ENCODE measurements at regions not wholly inside any gene's neighbourhood (a gene's known extent, or its start where the extent isn't known, plus 50 kb on each side); places are given as distances from the start of the nearest gene placed in this dataset.

GRCh38 chr4:83929550-83929949 lies 393.6 kb downstream of the GPAT3 start:
- TF ChIP-seq CTCF (conservative IDR thresholded peaks at IDR 0.05) = no peak
- no peak overlapping the region for H3K27ac ChIP-seq

- TF ChIP-seq CTCF (conservative IDR thresholded peaks at IDR 0.05) = no peak
- no peak overlapping the region for H3K27ac ChIP-seq
Observed at GRCh38 chr4:83926950-83927349, 391.0 kb downstream of the GPAT3 start.

- no peak overlapping the region for H3K27ac ChIP-seq
- no peak for TF ChIP-seq CTCF (conservative IDR thresholded peaks at IDR 0.05)
Observed at GRCh38 chr4:83923341-83923740, 387.4 kb downstream of the GPAT3 start.

GRCh38 chr4:83922402-83922801 lies 386.5 kb downstream of the GPAT3 start:
- no peak overlapping the region for H3K27ac ChIP-seq
- TF ChIP-seq CTCF (conservative IDR thresholded peaks at IDR 0.05) = no peak

GRCh38 chr4:83921124-83921523 lies 385.2 kb downstream of the GPAT3 start:
- no peak for TF ChIP-seq CTCF (conservative IDR thresholded peaks at IDR 0.05)

GRCh38 chr4:83920375-83920774 lies 384.5 kb downstream of the GPAT3 start:
- no peak for TF ChIP-seq CTCF (conservative IDR thresholded peaks at IDR 0.05)
- H3K27ac ChIP-seq = no peak overlapping the region

More at GRCh38 chr4:83921124-83921523, 385.2 kb downstream of the GPAT3 start:
- H3K27ac ChIP-seq = no peak overlapping the region

- no peak for TF ChIP-seq CTCF (conservative IDR thresholded peaks at IDR 0.05)
- H3K27ac ChIP-seq = no peak overlapping the region
Observed at GRCh38 chr4:83917572-83917971, 381.7 kb downstream of the GPAT3 start.

GRCh38 chr4:83910693-83911092 lies 374.8 kb downstream of the GPAT3 start:
- no peak for TF ChIP-seq CTCF (conservative IDR thresholded peaks at IDR 0.05)
- no peak overlapping the region for H3K27ac ChIP-seq
